Ectodermal cell (in vitro differentiated cells): ENCODE measurements at regions not wholly inside any gene's neighbourhood (a gene's known extent, or its start where the extent isn't known, plus 50 kb on each side); places are given as distances from the start of the nearest gene placed in this dataset.
A peak's percentile ranks its signal among the peaks of the same experiment; 100 is the strongest.

ENCODE experiments used
- H3K27ac ChIP-seq: 2 replicates; pipeline ENCODE4 v1.7.0; 2013; ENCODE audit warnings: mild to moderate bottlenecking, low read depth, low read length; ENCODE audit not compliant: insufficient read depth, poor library complexity, severe bottlenecking
- H3K27me3 ChIP-seq: 2 replicates; pipeline ENCODE4 v1.7.0; 2013; ENCODE audit warnings: mild to moderate bottlenecking, low read length; ENCODE audit not compliant: insufficient read depth, control insufficient read depth, poor library complexity, severe bottlenecking
- H3K36me3 ChIP-seq: one replicate; pipeline ENCODE4 v1.7.0; 2013; ENCODE audit warnings: low read length; ENCODE audit not compliant: control insufficient read depth, insufficient read depth
- H3K4me1 ChIP-seq: one replicate; pipeline ENCODE4 v1.7.0; 2013; ENCODE audit warnings: low read length; ENCODE audit not compliant: control insufficient read depth, insufficient read depth
- H3K4me3 ChIP-seq: 2 replicates; pipeline ENCODE4 v1.7.0; 2013; ENCODE audit warnings: low read depth, low read length, control low read depth; ENCODE audit not compliant: insufficient read depth
- H3K9me3 ChIP-seq: 2 replicates; pipeline ENCODE4 v1.7.0; 2013; ENCODE audit warnings: mild to moderate bottlenecking, low read length, moderate library complexity; ENCODE audit not compliant: control insufficient read depth
- WGBS, 2 experiments: methylation state at CpG; one replicate each; pipeline ENCODE4 v1.1.7; 2013; ENCODE audit warnings: missing lambda C conversion rate in 2 of 2; 5-methylcytosine and 5-hydroxymethylcytosine counted together

DNA sequence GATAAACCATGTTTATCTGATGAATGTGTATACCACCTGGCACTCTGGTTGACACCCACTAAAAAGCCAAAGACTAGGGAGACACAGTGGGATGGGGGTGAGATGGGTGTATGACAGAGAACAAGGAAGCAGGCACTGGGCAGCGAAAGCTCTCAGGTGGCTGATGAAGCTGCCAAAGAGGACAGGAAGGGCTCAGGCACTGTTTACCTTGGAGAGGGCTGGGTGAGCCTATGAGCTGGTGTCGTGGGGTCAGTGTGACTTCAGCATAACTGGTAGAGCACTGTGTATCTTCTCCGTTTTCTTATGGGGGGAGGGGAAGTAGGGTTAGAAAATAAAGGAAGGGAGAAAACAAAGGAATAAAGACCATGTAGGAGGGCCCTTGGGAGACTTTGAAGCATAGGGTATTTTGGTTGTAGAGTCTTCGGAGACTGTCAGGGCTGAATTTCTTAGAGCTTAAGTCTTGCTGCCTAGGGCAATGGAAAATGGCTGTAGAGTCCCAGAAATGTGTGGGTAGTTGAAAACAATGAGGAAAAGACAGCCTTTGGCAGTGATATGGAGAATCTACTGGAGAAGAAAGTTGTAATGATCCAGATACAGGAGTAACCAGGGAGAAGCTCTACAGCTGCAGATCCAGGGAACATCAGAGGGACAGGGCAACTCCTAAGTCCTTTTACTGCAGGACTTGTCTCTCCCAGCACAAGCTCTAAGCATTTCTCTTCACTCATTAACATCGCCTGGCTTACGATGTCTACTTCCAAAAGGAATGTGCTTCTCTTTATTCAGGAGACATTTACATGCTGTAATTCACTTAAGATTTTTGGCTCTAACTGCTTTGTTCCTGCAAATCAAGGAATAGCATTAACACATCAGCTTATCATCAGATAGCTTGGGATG, 120.0 kb downstream of the AQP4 start:
- Histone ChIP-seq H3K27me3 (no peaks in the 10 kb centered on the region), H3K27ac (peak overlapping the region; percentile 18), H3K9me3 (no peaks in the 10 kb centered on the region), H3K4me3 (no peak overlapping the region), H3K36me3 (no peaks in the 10 kb centered on the region), H3K4me1 (peaks cover 17% of the 10 kb centered on the region)
- 71 to 73% methylated on average over 6 of the region's 6 CpGs for WGBS, 2 experiments

DNA sequence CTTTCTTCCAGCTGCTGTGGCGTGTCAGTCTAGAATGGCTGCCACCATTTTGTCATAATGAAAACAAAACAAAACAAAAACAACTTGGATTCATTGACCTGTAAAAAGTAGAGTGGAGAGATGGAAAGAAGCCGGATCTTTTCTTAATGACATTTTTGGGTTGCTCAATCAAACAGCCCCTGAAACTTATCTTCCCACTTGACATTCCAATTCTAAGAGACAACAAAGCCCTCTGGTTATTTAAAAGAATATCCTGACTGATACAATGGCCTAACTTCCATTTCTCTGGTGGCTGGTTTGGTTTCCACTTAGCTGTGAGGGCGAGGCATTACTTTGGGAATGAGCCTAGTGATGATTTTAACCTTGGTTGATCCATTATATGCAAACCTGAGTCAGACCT, 123.7 kb downstream of the AQP4 start:
- H3K4me3 ChIP-seq: no peak overlapping the region
- no peak overlapping the region for H3K27ac ChIP-seq
- H3K36me3 ChIP-seq: no peaks in the 10 kb centered on the region
- no peaks in the 10 kb centered on the region for H3K9me3 ChIP-seq
- peaks cover 17% of the 10 kb centered on the region for H3K4me1 ChIP-seq
- 97 to 98% methylated on average over 2 to 3 of the region's 3 CpGs for WGBS, 2 experiments
- no peaks in the 10 kb centered on the region for H3K27me3 ChIP-seq

DNA sequence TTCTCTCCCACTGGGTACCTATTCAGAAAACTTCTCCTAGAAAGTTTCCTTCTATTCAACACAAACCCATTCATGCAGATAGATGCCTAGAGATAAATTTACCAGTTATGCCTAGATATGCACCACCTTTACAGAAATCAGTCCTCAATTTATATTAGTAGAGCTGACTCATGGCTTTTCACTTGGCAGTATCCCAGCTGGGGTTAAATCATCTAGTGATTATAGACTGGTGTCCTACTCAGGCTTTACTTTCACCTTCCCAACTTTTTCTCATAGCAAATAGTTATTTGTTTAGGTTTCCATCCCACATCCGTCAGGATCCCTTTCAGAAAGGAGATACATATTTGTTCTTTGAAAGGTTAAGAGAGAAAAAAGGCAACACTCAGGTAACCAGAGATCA, 124.5 kb downstream of the AQP4 start:
- WGBS, 2 experiments: 100% methylated on average over 1 of the region's 1 CpG; no CpG with 5 or more reads in 1 of the 2 experiments
- Histone ChIP-seq H3K27ac (no peak overlapping the region), H3K27me3 (no peaks in the 10 kb centered on the region), H3K4me3 (no peak overlapping the region), H3K9me3 (no peaks in the 10 kb centered on the region), H3K36me3 (no peaks in the 10 kb centered on the region), H3K4me1 (peaks cover 10% of the 10 kb centered on the region)

DNA sequence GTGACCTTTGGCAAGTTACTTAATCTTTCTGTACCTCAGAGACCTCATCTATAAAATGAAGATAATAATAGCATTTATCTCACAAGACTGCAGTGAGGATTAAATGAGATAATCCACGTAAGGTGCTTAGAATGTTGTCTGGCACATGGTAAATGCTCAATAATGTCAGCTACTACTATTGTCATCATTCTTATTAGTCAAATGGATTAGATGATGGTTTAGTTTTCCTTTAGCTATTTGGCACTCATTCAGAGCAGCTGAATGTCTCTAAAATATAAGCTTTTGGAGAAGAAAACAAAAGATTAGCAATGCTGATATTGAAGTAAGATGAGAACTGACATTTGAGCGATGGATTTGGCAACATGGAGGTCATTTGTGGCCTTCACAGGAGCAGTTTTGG, 125.1 kb downstream of the AQP4 start:
- Histone ChIP-seq H3K4me1 (peaks cover 4% of the 10 kb centered on the region), H3K4me3 (no peak overlapping the region), H3K27me3 (no peaks in the 10 kb centered on the region), H3K36me3 (no peaks in the 10 kb centered on the region), H3K9me3 (no peaks in the 10 kb centered on the region), H3K27ac (no peak overlapping the region)
- 89 to 98% methylated on average over 2 of the region's 2 CpGs for WGBS, 2 experiments

DNA sequence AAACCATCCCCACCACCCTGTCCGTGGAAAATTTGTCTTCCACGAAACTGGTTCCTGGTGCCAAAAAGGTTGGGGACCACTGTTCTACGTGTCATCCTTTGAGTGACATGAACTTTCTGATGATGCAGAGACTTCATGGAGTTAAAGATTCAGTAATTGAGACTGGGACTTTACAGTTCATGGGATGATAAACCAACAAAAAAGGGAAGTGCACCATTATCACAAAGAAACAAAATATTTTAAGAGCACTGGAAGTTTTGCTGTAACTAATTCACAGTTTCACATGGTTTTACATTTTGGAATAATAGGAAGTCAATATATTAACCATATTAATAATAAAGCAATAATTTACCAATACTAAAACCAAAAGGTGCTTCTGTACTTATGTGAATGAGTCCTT, 126.8 kb downstream of the AQP4 start:
- no peaks in the 10 kb centered on the region for H3K9me3 ChIP-seq
- H3K27me3 ChIP-seq: no peaks in the 10 kb centered on the region
- no peaks in the 10 kb centered on the region for H3K36me3 ChIP-seq
- no peak overlapping the region for H3K27ac ChIP-seq
- no peak overlapping the region for H3K4me3 ChIP-seq
- WGBS, 2 experiments: 90% methylated on average over 3 of the region's 3 CpGs
- H3K4me1 ChIP-seq: no peaks in the 10 kb centered on the region

DNA sequence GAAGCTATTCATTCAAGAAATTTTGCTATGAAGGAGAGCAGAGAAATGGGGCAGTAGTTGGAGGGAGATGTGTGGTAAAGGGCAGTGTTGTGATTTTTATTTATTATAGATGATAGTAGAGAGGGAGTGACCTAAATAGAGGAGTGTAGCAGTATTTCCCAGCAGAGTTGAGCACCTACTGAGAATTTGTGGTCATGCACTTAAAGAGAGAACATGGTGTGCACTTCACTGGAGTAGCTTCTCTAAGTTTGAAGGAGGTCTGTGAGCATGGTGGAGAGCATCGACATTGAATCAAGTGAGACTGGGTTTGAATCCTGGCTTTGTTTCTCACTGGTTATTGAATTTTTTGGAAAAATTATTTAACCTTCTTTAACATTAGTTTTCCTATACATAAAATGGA, 129.2 kb downstream of the AQP4 start:
- 95 to 100% methylated on average over 1 of the region's 1 CpG for WGBS, 2 experiments
- no peaks in the 10 kb centered on the region for H3K4me1 ChIP-seq

DNA sequence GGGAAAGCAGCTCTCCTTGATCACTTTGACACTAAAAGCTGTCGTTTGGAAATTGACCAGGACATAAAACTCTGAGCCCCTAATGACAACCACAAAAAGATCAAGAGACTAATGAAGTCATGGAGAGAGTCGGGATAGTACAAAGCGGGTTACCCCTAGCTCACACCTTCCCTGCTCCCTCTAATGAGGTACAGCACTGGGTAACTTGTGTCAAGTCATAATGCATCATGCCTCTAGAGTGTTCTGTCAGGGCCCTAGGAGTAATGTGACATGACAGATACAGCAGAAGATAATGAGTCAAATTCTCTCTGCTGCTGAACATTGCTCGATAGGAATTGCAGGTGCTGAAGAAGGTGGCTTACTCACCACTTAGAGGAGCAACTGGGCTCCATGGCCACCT, 130.7 kb downstream of the AQP4 start:
- WGBS, 2 experiments: 78 to 88% methylated on average over 4 of the region's 4 CpGs
- Histone ChIP-seq H3K27me3 (no peaks in the 10 kb centered on the region), H3K36me3 (no peaks in the 10 kb centered on the region), H3K4me1 (no peaks in the 10 kb centered on the region), H3K4me3 (no peak overlapping the region), H3K27ac (no peak overlapping the region), H3K9me3 (no peaks in the 10 kb centered on the region)

More for the DNA sequence above, 129.2 kb downstream of the AQP4 start:
- H3K36me3 ChIP-seq: no peaks in the 10 kb centered on the region
- no peak overlapping the region for H3K27ac ChIP-seq
- H3K9me3 ChIP-seq: no peaks in the 10 kb centered on the region
- no peak overlapping the region for H3K4me3 ChIP-seq
- no peaks in the 10 kb centered on the region for H3K27me3 ChIP-seq

DNA sequence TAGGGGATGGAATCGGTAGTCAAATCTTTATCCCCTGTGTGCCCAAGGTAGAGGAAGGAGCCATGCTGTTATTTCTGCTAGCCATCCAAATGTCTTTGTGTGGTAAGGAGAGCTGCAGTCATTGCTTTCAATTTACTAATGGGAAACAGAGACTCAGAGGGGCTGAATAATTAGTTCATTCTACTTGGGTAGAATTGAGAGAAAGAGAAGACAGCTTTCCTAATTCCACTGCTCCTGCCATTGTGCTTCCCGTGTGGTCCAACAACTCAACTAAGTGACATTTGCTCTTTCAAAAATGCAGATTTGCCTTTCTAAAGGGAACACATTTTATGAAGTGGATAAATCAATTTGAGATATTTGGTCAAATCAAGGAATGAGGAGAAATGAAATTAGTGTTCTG, 136.1 kb downstream of the AQP4 start:
- no peaks in the 10 kb centered on the region for H3K36me3 ChIP-seq
- no peak overlapping the region for H3K4me3 ChIP-seq
- H3K27ac ChIP-seq: no peak overlapping the region
- H3K9me3 ChIP-seq: no peaks in the 10 kb centered on the region
- 21 to 32% methylated on average over 2 of the region's 2 CpGs for WGBS, 2 experiments
- no peaks in the 10 kb centered on the region for H3K4me1 ChIP-seq
- H3K27me3 ChIP-seq: no peaks in the 10 kb centered on the region

DNA sequence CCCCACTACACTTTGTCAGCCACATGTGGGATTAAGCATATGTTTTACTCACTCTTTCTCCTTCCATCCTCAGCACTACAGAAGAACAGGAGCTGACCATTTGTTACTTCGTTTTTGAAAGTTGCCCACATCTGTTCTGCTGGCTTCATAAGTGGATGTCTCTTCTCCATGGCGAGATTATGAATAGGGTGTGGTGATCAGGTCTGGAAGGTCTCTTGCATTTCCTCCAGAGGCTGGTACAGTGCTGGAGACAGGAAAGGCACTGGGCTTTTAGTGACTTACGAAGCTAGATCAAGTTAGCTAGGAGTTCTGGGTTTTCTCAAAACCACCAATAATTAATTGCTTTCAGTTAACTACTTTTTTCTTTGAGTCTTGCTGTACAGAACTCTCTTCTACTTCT, 136.5 kb downstream of the AQP4 start:
- Histone ChIP-seq H3K4me1 (peaks cover 3% of the 10 kb centered on the region), H3K9me3 (no peaks in the 10 kb centered on the region), H3K27ac (no peak overlapping the region), H3K36me3 (no peaks in the 10 kb centered on the region), H3K27me3 (no peaks in the 10 kb centered on the region), H3K4me3 (no peak overlapping the region)
- 86 to 89% methylated on average over 3 of the region's 3 CpGs for WGBS, 2 experiments

DNA sequence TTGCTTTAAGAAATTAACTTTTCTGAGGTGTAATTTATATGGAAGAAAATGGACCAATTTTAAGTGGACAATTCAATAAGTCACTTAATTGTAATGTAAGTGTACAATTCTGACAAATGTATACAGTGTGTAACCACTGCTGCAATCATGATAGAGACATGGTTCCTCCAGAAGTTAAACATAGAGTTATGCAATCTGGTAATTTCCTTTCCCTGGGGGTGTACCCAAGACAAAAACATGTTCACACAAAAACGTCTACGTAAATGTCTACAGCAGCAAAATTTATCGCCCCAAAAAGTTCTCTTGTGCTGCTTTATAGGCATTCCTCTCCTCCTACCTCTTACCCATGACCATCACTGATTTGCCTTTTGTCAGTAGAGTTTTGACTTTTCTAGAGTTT, 141.5 kb downstream of the AQP4 start:
- no peaks in the 10 kb centered on the region for H3K9me3 ChIP-seq
- no peak overlapping the region for H3K27ac ChIP-seq
- H3K4me1 ChIP-seq: peaks cover 3% of the 10 kb centered on the region
- H3K4me3 ChIP-seq: no peak overlapping the region
- no peaks in the 10 kb centered on the region for H3K27me3 ChIP-seq
- 88 to 89% methylated on average over 3 of the region's 3 CpGs for WGBS, 2 experiments
- no peaks in the 10 kb centered on the region for H3K36me3 ChIP-seq
